T47D (cell line): ENCODE measurements at regions not wholly inside any gene's neighbourhood (a gene's known extent, or its start where the extent isn't known, plus 50 kb on each side); places are given as distances from the start of the nearest gene placed in this dataset.
A peak's percentile ranks its signal among the peaks of the same experiment; 100 is the strongest.

ENCODE experiments used
- DNase-seq, 2 experiments: peaks; one replicate each; pipeline versions ENCODE4 v3.0.0 to v3.0.0-alpha.2; 2011 to 2012; ENCODE audit warnings: low read depth in 1 of 2, low spot score in 1 of 2
- JUND ChIP-seq: IDR thresholded peaks from 2 replicates; pipeline ENCODE4 v1.6.1; 2012; ENCODE audit warnings: low read depth
- in situ Hi-C: cut with HindIII; loops from 2 replicates; pipeline ENCODE4 v1.10.0; 2016; ENCODE audit warnings: low sequenced_read_pairs, low pct_unique_long_range_greater_than_20kb

GRCh38 chrX:51798701-51799100 is 55.5 kb downstream of the GSPT2 start:
- DNase-seq, result no peak
- in situ Hi-C loops, result no loop called here
- TF ChIP-seq JUND, result no peak

GRCh38 chrX:51802917-51803688 is 59.9 kb downstream of the GSPT2 start:
- in situ Hi-C loops, result no loop called here
- TF ChIP-seq JUND, result no peak
- DNase-seq, result peak in 1 of 2 experiments; percentile 0

GRCh38 chrX:51803833-51804232 is 60.6 kb downstream of the GSPT2 start:
- no peak for DNase-seq
- in situ Hi-C loops, result no loop called here
- no peak for TF ChIP-seq JUND

DNA sequence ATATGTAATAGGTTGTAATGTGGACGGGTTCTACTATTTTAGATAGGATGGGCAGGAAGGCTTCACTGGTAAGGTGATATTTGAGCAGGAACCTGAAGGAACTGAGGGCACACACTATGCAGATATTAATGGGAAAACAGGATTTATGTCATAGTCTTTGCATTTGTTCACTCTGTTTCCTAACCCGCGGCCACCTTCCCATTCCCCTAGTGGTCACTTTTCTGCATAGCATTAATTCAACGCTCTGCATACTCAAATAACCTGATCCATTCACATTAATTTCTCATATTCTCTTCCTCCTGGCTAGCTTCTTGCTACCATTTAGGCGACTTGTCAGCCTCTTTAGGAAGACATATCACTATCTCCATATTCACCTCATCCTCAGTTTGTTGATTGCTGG is 61.5 kb downstream of the GSPT2 start:
- in situ Hi-C loops, result no loop called here
- no peak for TF ChIP-seq JUND
- no peak for DNase-seq

- DNase-seq, result no peak
- in situ Hi-C loops, result no loop called here
- TF ChIP-seq JUND, result no peak
These were observed 70.7 kb downstream of the GSPT2 start for GRCh38 chrX:51813886-51814460.

DNA sequence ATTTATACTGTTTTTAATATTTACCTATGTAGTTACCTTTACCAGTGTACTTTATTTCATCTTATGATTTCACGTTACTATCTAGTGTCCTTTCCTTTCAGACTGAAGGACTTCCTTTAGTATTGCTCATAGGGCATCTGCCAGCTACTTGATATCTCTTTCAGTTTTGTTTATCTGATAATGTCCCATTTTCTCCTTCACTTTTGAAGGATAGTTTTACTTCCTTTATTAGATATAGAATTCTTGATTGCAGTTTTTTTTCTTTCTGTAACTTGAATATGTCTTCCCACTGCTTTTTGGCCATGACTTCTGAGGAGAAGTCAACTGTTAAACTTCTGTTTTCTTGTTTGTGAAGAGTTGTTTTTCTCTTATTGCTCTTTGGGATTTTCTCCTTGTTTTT is 69.4 kb upstream of the MAGED1 start:
- DNase-seq, result no peak
- TF ChIP-seq JUND, result no peak
- in situ Hi-C loops, result no loop called here

GRCh38 chrX:51825436-51825835 is 68.0 kb upstream of the MAGED1 start:
- no peak for TF ChIP-seq JUND
- in situ Hi-C loops, result no loop called here
- no peak for DNase-seq

DNA sequence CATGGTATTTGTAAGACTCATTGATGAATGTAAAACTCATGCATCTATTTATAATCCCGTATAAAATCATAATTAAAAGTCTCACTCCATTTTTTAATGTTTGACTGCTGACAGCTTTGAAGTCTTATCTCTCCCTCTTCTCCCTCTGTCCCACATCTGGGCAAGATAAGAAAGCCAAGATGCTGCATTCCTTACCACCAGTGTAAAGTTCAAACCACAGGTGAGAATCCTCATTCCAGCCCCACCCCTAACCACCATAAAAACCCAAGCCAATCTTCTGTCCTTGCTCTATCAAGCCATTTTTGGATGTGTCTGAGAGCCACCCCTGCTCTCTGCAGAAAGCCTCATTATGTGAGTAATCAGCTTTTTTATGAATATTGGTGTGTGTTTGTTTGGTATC is 59.3 kb upstream of the MAGED1 start:
- DNase-seq, result no peak
- no peak for TF ChIP-seq JUND
- in situ Hi-C loops, result no loop called here

DNA sequence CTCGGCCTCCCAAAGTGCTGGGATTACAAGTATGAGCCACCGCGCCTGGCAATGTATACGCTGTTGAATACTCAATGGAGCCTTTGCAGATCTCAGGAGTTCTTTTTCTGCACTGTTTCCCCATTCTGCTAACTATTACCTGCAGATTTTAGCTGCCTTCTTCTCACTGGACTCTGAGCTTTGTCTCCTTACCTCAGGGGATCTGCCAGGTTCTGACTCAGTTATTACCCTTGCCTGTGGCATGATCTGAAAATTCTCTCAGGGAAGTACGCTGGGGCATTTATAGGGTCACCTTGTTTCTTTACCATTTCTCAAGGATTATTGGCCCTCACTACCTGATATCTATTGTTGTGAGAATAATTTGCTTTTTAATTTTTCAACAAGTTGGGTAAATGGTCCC is 56.6 kb upstream of the MAGED1 start:
- no peak for DNase-seq
- no peak for TF ChIP-seq JUND
- in situ Hi-C loops, result no loop called here

DNA sequence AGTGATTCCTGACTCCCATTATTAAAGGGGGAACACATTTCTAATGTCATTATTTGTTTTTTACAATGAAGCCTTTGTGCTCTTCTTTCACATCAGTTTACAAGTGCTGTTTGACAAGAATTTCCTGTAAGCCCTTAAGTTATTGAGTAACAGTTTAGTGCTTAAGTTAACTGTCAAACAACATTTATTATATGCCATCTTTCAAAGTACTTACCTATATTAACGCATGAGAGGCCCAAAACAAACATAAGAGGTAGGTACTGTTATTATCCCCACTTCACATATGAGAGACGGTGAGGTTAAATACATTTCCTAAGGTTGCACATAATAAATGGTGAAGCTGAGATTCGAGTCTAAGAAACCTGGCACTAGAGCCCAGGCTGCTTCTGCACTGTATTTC is 56.0 kb upstream of the MAGED1 start:
- DNase-seq, result no peak
- TF ChIP-seq JUND, result no peak
- in situ Hi-C loops, result no loop called here

DNA sequence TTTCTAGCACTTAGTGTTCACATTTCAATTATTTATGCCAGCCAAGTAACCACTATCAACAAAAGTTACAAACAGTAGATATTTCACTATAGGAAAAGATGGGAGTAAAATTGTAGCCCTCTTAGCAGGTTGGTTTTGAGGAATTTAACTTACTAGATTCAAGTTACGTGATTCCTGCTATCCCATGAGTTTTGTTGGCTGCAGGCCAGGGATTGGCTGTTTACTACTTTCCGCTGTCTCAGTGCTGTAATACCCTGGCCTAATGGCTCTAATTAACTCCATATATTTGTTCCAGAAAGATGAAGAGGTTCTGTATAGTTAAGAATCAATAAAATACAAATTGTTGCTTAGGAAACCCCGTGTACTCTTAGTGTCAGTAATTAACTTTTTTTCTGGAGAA is 55.5 kb upstream of the MAGED1 start:
- DNase-seq, result no peak
- in situ Hi-C loops, result no loop called here
- TF ChIP-seq JUND, result no peak
